IMR-90 (cell line): ENCODE measurements at regions not wholly inside any gene's neighbourhood (a gene's known extent, or its start where the extent isn't known, plus 50 kb on each side); places are given as distances from the start of the nearest gene placed in this dataset.
"Not testable (repeated sequence)": the region's sequence is repeated elsewhere in the genome, so short reads cannot be mapped to it uniquely, and the experiment has no call there.

ENCODE experiments used
- POLR2A ChIP-seq: IDR thresholded peaks from 2 replicates; pipeline ENCODE4 v1.6.1; 2012; ENCODE audit warnings: mild to moderate bottlenecking, low read depth, low read length
- TF ChIP-seq, protein P1 (sequence below): conservative IDR thresholded peaks from 2 replicates; pipeline ENCODE4 v1.5.1; 2012; ENCODE audit warnings: mild to moderate bottlenecking, low read depth, low read length, improper control_type of control experiment

DNA sequence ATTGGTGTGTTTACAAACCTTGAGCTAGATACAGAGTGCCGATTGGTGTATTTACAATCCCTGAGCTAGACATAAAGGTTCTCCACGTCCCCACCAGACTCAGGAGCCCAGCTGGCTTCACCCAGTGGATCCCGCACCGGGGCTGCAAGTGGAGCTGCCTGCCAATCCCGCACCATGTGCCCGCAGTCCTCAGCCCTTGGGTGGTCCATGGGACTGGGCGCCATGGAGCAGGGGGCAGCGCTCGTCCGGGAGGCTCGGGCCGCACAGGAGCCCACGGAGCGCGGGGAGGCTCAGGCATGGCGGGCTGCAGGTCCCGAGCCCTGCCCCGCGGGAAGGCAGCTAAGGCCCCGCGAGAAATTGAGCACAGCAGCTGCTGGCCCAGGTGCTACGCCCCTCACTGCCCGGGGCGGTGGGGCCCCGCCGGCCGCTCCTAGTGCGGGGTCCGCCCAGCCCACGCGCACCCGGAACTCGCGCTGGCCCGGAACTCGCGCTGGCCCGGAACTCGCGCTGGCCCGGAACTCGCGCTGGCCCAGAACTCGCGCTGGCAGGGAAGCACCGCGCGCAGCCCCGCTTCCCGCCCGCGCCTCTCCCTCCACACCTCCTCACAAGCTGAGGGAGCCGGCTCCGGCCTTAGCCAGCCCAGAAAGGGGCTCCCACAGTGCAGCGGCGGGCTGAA, 342.2 kb downstream of the RFPL4B start:
- not testable (repeated sequence) for TF ChIP-seq POLR2A
- TF ChIP-seq, protein P1, sequence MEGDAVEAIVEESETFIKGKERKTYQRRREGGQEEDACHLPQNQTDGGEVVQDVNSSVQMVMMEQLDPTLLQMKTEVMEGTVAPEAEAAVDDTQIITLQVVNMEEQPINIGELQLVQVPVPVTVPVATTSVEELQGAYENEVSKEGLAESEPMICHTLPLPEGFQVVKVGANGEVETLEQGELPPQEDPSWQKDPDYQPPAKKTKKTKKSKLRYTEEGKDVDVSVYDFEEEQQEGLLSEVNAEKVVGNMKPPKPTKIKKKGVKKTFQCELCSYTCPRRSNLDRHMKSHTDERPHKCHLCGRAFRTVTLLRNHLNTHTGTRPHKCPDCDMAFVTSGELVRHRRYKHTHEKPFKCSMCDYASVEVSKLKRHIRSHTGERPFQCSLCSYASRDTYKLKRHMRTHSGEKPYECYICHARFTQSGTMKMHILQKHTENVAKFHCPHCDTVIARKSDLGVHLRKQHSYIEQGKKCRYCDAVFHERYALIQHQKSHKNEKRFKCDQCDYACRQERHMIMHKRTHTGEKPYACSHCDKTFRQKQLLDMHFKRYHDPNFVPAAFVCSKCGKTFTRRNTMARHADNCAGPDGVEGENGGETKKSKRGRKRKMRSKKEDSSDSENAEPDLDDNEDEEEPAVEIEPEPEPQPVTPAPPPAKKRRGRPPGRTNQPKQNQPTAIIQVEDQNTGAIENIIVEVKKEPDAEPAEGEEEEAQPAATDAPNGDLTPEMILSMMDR = not testable (repeated sequence)
